ENCODE measurements at regions not wholly inside any gene's neighbourhood (a gene's known extent, or its start where the extent isn't known, plus 50 kb on each side); places are given as distances from the start of the nearest gene placed in this dataset.

DNA sequence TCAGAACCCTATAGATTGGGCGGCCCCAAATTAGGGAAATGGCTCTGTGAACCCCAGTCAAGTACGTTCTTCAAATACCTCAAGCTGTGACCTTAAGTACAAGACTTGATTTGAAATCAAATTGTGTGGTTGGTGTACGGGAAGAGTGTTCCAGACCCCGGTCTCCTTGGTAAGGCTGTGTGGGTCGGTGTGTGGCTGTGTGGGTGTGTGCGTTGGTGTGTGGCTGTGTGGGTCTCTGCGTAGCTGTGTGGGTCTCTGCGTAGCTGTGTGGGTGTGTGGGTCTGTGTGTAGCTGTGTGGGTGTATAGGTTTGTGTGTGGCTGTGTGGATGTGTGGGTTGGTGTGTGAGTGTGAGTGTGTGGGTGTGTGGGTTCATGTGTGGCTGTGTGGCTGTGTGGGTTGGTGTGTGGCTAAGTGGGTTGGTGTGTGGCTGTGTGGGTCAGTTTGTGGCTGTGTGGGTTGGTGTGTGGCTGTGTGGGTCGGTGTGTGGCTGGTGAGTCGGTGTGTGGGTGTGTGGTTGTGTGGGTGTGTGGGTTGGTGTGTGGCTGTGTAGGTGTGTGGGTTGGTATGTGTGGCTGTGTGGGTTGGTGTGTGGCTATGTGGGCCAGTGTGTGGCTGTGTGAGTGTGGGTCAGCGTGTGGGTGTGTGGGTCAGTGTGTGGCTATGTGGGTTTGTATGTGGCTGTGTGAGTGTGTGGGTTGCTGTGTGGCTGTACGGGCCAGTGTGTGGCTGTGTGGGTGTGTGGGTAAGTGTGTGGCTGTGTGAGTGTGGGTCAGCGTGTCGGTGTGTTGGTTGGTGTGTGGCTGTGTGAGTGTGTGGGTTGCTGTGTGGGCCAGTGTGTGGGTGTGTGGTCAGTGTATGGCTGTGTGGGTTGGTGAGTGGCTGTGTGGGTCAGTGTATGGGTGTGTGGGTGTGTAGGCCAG is 238.7 kb upstream of the ZFHX3 start:
- no peak for DNase-seq

GRCh38 chr16:73285436-73286201 is 237.7 kb upstream of the ZFHX3 start:
- DNase-seq, result no peak

- no peak for DNase-seq
Measured at GRCh38 chr16:73280388-73280787, 232.5 kb upstream of the ZFHX3 start.

GRCh38 chr16:73279451-73279850 is 231.5 kb upstream of the ZFHX3 start:
- no peak for DNase-seq

DNA sequence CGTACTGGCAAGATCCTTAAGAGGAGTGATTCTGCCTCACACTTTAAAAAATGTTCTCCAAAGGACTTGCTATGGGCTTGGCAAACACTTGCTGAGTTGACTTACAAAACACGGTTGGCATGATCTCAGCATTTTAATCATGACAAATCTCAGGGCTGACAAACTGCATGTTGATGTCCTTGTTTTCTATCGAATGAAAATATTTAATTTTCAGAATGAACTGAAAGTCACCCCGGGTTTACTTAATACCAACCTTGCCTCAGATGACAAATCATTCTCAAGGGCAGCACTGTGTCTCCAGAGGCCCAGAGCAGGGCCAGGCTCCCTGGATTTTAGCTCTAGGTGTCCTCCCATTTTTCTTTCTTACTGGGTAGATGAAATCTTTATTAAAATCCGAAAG is 229.1 kb upstream of the ZFHX3 start:
- DNase-seq, result no peak

DNA sequence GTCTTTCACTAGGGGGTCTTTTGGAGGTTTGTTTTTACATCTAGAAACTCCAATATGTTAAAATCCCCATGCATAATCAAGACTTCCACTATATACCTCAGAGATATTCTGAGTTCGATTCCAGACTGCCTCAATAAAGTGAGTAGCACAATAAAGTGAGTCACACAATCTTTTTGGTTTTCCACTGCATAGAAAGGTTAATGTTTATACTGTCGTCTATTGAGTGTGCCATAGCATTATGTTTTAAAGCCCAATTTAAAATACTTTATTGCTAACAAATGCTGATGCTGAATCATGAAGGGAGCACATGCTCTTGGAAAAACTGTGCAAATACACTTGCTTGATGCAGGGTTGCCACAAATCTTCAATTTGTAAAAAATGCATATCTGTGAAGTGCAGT is 227.5 kb upstream of the ZFHX3 start:
- DNase-seq, result no peak

DNA sequence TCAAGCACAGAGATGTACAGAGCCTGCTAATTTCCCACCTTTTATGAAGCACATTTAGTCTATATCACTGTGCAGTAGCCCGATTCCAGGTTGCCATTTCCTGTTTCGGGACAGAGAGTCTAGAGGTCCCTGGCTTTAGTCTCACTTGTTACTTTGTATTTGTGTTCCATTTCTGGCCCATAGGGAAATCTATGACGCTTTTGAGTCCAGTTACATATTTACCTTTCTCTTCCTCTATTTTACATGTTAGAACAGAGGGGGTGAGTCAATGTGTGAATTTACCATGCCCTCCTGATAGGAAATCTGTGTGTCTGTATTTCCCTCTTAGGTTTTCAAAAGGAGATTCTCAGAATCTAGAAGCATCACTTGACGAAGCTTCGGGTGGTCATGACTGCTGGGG is 227.1 kb upstream of the ZFHX3 start:
- no peak for DNase-seq

GRCh38 chr16:73274140-73274539 is 226.2 kb upstream of the ZFHX3 start:
- DNase-seq, result no peak

DNA sequence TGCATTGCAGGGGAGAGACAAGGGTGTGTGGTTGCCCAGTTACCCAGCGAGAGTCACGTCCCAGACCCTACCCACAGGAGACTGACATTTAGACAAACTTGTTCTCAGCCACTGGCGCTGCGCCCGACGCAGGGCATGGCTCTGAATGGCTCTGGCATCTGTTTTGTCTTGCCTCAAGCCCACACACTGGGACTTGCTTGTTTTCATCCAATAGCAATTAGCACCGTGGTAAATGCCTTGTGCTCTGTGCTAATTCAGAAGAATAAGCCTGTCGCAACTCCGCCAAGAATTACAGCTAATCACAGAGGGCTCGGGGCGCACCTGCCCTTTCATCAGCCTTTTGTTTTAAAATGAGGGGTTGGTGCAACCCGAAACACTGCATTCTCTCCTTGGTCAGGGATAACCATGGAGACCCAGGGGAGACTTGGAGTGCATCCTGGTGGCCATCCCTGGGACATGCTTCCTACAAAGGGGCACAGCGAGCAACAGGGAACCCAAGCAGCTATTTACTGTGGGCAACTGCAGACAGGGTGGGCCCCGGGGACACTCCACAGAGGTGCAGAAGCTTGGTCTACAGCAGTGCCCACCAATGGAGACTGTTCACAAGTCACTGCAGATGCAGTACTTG is 220.6 kb upstream of the ZFHX3 start:
- no peak for DNase-seq

GRCh38 chr16:73265935-73266334 is 218.0 kb upstream of the ZFHX3 start:
- no peak for DNase-seq

- DNase-seq, result no peak
Measured at GRCh38 chr16:73265124-73265837, 217.4 kb upstream of the ZFHX3 start.

GRCh38 chr16:73262931-73263330 is 215.0 kb upstream of the ZFHX3 start:
- no peak for DNase-seq

GRCh38 chr16:73255031-73255430 is 207.1 kb upstream of the ZFHX3 start:
- no peak for DNase-seq

- no peak for DNase-seq
Measured at GRCh38 chr16:73253922-73254480, 206.1 kb upstream of the ZFHX3 start.

- no peak for DNase-seq
Measured at GRCh38 chr16:73252446-73252845, 204.5 kb upstream of the ZFHX3 start.

GRCh38 chr16:73251608-73252007 is 203.7 kb upstream of the ZFHX3 start:
- no peak for DNase-seq

DNA sequence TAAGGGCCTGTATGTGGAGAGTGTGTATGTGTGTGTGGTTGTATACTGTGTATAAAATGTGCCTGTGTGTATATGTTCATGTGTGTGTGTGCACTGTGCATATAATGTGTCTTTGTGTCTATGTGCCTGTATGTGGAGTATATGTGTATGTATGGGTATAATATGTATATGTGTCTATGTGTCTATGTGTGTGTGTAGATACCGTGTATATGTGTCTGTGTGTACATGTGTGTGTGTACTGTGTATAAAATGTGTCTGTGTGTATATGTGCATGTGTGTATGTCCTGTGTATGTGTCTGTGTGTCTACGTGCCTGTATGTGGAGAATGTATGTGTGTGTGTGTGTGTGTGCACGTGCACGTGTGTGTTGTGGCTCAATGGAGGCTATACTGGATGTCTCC is 200.4 kb upstream of the ZFHX3 start:
- DNase-seq, result no peak

- DNase-seq, result no peak
Measured at GRCh38 chr16:73240920-73241319, 193.0 kb upstream of the ZFHX3 start.

DNA sequence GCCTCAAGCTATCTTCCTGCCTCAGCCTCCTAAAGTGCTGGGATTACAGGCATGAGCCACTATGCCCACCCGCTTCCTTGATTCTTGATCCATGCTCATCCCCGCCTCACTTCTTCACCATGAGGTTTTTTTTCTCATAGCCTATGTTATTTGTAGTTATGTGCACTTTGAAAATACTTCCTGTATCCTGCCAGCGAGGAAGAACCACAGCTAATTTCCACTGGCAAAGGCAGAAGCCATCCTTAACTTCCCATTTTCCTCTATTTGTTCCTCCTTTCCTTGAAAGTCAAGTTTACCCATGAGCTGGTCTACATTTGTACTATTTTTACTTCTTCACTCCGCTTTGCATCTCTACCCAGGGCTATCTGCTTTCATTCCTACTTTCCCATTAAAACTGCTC is 189.7 kb upstream of the ZFHX3 start:
- no peak for DNase-seq

DNA sequence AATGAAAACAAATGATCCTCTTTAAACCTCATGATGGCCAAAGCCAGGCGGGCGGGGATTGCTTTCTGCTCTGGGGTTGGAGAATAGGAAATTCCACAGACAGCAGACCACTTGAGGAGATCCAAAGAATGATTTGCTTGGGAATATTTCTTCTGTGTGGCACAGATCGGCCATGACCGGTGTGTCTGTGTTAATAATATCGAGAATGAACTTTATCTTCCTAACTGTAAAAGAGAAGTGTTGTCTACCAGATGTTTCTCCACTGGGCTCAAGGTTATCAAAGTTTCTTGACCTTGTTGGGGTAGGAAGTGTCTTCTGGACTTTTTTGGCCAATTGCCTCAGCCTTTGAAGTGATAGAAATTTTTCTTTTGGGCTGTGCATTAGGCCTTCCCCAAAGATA is 186.6 kb upstream of the ZFHX3 start:
- no peak for DNase-seq

DNA sequence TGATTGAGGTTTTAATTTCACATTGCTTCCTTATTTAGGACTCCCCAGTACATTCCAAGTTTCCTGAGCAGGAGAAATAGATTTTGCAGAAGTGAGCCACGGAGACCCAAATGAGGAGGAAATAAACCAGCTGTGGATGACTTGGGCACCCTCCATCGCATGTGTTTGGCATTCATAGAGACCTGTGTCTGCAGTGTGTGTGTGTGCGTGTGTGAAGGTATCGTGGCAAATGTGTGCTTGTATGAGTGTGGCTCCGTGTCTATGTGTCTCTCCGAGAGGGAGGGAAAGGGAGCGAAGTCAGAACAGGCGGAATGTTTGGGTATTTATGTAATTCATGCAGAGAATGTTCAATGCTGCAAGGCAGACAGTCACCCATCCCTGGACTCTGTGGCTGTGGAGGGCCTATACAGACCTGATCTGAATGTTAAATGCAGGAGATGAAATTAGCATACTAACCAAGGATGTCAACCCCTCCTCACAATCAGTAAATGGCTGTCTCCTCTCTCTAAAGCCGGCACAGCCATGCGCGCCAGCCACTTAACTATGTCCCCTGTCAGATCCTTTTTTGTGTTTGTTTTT is 186.0 kb upstream of the ZFHX3 start:
- DNase-seq, result no peak

DNA sequence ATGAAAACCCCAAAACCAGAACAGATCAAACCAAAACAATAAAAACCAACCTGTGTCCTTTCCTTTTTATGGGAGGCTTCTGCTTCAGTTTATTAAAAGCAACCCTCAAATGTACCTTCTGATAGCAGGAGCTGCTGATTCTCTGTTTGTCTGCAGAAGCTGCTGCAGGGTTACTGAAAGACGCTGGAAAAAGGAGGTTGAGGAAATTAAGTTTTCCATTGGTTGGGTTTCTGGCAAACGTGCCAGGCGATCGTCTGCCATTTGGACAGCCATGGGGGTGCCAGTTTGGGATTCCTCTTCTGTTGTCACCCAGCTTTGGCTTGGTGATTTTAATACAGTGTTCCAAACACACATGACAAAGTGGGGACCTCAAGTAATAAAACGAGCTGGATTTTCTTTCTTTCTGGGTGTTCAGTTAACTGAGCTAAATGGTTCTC is 185.4 kb upstream of the ZFHX3 start:
- no peak for DNase-seq

Data from activated CD4-positive, alpha-beta T cell treated with anti-CD3 and anti-CD28 coated beads, Interleukin-2, amount 50 U/mL, for 4 hours (primary cell).